GM19397 (cell line): ENCODE measurements at regions not wholly inside any gene's neighbourhood (a gene's known extent, or its start where the extent isn't known, plus 50 kb on each side); places are given as distances from the start of the nearest gene placed in this dataset.

Experiments
- ATAC-seq: cut with Tn5 transposase; IDR thresholded peaks from one replicate; pipeline ENCODE4 v1.9.1; 2021; ENCODE audit warnings: mild to moderate bottlenecking, moderate library complexity; ENCODE audit not compliant: unreplicated experiment

DNA sequence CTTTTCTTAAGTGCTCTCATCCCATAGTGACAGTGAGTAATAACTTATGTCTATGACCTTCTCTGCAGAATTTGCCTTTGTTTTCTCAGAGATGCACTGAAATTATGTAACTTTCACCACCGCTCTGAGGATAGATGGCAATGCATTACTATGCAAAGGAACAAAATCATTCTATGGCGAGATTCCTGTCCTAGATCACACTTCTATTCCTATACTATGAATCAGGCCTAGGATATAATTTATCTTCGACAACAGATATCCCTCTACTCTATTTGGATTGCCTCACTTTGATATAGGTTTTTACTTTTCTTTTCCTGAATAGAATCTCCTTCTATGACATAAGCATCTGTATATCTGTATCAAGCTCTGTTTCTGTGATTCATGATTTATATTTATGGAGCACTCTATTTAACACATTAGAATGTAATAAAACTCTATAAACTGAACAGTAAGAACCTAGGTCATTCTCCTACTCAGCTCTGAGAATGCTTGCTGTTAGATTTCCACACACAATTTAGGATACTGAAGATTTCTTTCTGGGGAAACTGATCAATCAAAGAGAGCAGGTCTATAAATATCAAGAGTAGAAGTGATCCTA, 1082.3 kb upstream of the ADGRL3 start:
- ATAC-seq: no peak

DNA sequence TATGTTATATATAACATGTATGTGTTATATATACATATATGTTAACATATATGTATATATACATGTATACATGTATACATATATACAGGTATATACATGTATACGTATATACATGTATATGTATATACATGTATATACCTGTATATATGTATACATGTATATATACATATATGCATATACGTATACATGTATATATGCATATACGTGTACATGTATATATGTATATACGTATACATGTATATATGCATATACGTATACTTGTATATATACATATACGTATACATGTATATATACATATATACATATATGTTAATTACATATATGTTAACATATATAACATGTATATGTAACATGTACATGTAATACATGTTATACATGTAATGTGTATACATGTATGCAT, 1077.3 kb upstream of the ADGRL3 start:
- ATAC-seq: no peak

- ATAC-seq: no peak
Measured at GRCh38 chr4:60128888-60129287, 1071.2 kb upstream of the ADGRL3 start.

GRCh38 chr4:60129740-60130139, 1070.4 kb upstream of the ADGRL3 start:
- ATAC-seq: no peak

- ATAC-seq: no peak
Measured at GRCh38 chr4:60133375-60133774, 1066.8 kb upstream of the ADGRL3 start.

- ATAC-seq: no peak
Measured at GRCh38 chr4:60134099-60134498, 1066.0 kb upstream of the ADGRL3 start.

DNA sequence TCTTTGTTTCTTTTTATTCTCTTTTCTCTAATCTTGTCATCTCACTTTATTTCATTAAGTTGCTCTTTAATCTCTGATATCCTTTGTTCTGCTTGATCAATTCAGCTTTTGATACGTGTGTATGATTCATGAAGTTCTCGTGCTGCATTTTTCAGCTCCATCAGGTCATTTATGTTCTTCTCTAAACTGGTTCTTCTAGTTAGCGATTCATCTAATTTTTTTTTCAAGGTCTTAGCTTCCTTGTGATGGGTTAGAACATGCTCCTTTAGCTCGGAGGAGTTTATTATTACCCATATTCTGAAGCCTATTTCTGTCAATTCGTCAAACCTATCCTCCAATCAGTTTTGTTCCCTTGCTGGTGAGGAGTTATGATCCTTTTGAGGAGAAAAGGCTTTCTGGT, 1045.0 kb upstream of the ADGRL3 start:
- ATAC-seq: no peak

DNA sequence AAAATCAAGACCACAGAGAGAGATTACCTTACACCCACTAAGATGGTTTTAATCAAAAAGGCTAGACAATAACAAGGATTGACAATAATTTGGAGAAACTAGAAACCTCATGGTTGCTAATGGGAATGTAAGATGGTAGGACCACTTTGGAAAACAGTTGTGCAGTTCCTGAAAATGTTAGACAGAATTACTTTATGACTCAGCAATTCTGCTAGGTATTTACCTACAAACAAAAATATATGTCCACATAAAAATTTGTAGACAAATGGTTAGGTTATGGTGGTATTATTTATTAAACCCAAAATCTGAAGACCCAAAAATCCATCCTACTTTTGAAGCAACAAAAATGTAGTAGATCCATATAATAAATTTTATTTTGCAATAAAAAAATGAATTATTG, 1027.0 kb upstream of the ADGRL3 start:
- ATAC-seq: no peak

GRCh38 chr4:60173718-60174117, 1026.4 kb upstream of the ADGRL3 start:
- ATAC-seq: no peak

GRCh38 chr4:60175241-60175640, 1024.9 kb upstream of the ADGRL3 start:
- no peak for ATAC-seq

- no peak for ATAC-seq
Measured at GRCh38 chr4:60187428-60187827, 1012.7 kb upstream of the ADGRL3 start.

GRCh38 chr4:60189286-60189685, 1010.8 kb upstream of the ADGRL3 start:
- no peak for ATAC-seq

- ATAC-seq: no peak
Measured at GRCh38 chr4:60194214-60194613, 1005.9 kb upstream of the ADGRL3 start.

GRCh38 chr4:60195256-60195655, 1004.9 kb upstream of the ADGRL3 start:
- no peak for ATAC-seq

- no peak for ATAC-seq
Measured at GRCh38 chr4:60201052-60201673, 999.0 kb upstream of the ADGRL3 start.

DNA sequence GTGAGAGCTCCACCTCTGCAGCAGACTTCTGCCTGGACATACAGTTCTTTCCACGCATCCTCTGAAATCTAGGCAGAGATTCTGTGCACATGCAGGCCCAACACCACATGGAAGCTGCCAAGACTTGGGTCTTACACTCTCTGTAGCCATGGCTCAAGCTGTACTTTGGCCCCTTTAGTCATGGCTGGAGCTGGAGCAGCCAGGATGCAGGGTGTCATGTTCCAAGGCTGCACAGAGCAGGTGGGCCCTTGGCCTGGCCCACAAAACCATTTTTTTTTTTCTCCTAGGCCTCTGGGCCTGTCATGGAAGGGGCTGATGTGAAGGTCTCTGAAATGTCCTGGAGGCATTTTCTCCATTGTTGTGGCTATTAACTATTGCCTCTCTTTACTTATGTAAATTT, 990.5 kb upstream of the ADGRL3 start:
- no peak for ATAC-seq

DNA sequence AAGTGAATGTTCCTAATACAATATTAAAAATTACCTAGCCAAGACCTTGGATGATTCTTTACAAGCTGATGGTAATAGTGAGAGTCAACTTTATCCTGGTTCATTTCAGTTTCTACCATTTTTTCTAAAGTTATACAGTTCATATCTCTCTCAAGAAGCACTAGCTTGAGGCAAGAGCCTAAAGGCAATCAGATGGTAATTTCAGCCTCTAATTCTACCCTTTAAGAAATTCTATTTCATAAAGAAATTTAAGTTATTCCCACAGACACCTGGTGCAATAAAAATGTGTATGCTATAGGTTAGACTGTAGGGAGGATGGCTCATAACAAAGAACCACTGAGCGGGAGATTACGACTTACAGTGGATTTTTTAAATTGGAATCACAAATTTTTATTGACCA, 984.2 kb upstream of the ADGRL3 start:
- ATAC-seq: no peak

- no peak for ATAC-seq
Measured at GRCh38 chr4:60216752-60217151, 983.4 kb upstream of the ADGRL3 start.

GRCh38 chr4:60221866-60222265, 978.3 kb upstream of the ADGRL3 start:
- no peak for ATAC-seq

DNA sequence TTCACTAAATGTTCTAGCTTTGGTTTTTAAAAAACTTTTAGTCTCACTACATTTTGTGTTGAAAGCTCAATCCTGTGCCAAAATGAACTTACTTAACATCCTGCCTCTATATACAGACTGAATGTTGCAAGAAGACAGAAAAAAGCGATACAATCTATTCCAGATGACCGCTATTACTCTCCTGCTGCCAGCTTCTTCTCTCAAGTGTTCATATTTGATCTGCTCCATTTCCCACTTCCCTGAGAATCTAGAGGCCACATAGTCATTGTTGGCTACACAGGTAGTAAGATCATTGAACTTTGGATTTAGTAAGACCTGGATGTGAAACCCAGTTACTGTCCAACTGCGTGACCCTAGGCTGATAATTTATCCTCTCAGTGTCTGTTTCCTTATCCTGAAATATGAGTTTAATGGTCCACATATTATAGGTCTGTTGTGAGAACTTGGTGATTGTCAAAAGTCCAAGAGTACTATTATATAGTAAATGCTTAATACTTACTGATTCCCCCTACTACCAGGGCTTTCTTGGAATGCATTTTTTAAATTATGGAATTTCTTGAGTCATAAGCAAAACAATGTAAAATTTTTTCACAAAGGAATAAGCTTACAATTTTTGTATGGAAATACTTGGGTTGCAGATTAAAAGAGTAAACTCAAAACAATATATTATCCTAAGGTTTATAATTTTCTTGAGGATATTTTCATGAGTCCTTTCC, 976.8 kb upstream of the ADGRL3 start:
- no peak for ATAC-seq

DNA sequence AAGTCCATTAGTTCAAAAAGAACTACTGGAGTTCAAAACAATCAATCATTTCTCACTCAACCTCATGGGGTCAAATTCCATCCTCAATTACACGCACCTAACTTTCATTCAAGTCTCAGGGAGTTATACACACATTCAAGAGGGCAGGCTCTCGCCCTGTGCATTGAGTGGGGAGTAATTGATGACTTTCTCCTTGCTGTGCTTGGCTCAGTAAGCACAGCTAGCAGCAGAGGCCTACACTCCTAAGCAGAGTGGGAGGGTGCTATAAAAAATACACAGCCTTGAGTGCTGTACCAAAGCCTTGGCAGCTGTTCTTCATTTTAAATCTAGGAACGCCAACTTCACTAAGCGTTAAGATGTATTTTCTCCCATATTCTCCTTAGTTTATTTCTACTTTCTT, 958.3 kb upstream of the ADGRL3 start:
- no peak for ATAC-seq

DNA sequence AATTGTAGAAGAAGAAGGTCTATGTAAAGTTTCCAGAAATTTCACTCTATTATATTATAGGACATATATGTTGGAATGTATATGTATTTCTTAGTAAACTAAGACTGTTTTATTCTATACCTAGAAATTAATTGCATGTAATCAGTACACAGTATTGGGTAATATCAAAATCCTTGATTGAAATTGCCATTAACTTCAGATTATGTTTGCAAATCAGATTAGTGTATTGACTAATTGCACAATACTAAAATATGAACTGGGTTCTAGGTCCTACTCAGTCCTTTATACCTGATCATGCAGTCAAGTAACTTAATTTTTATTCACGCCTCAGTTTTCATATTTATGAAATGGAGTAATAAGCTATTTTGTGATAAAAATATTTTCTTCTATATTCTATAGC, 950.3 kb upstream of the ADGRL3 start:
- no peak for ATAC-seq
